SU-DHL-6 (cell line): ENCODE measurements at regions not wholly inside any gene's neighbourhood (a gene's known extent, or its start where the extent isn't known, plus 50 kb on each side); places are given as distances from the start of the nearest gene placed in this dataset.

ENCODE experiments used
- H2AFZ ChIP-seq: fragments of 200-600 bp; sonication (generic); 2 replicates; pipeline ENCODE4 v1.6.1; 2014; ENCODE audit warnings: low read depth, mild to moderate bottlenecking, moderate library complexity, mixed read lengths, antibody characterized with exemption, low read length; ENCODE audit not compliant: severe bottlenecking
- H3F3A ChIP-seq: fragments of 200-600 bp; shearing (Covaris generic); 2 replicates; pipeline ENCODE4 v1.6.0; 2016; ENCODE audit warnings: antibody characterized with exemption, mild to moderate bottlenecking; ENCODE audit not compliant: insufficient read depth
- H3K27ac ChIP-seq: fragments of 200-600 bp; sonication (generic); 2 replicates; pipeline ENCODE4 v1.5.1; 2016; ENCODE audit warnings: low read depth, mild to moderate bottlenecking, low read length, moderate library complexity, mixed read lengths
- H3K27me3 ChIP-seq: fragments of 200-600 bp; sonication (generic), shearing (Covaris generic); 2 replicates; pipeline ENCODE4 v1.6.0; 2014; ENCODE audit warnings: mild to moderate bottlenecking, low read length
- H3K36me3 ChIP-seq: fragments of 200-600 bp; sonication (generic); 2 replicates; pipeline ENCODE4 v1.6.1; 2014; ENCODE audit warnings: mild to moderate bottlenecking, low read length, mixed read lengths
- H3K4me2 ChIP-seq: fragments of 300-600, 200-600 bp; shearing (Covaris generic), sonication (generic); 2 replicates; pipeline ENCODE4 v1.6.0; 2014; ENCODE audit warnings: low read length, low read depth, mild to moderate bottlenecking; ENCODE audit not compliant: poor library complexity, severe bottlenecking
- H3K4me3 ChIP-seq: fragments of 200-600 bp; sonication (generic); 2 replicates; pipeline ENCODE4 v1.5.1; 2014; ENCODE audit warnings: antibody characterized with exemption, low read length, mild to moderate bottlenecking, mixed read lengths; ENCODE audit not compliant: insufficient read depth, poor library complexity, severe bottlenecking
- H3K79me2 ChIP-seq: fragments of 200-600 bp; sonication (generic); 2 replicates; pipeline ENCODE4 v1.6.1; 2014; ENCODE audit warnings: mild to moderate bottlenecking, low read length, moderate library complexity; ENCODE audit not compliant: insufficient read depth
- H3K9ac ChIP-seq: fragments of 200-600 bp; sonication (generic); 2 replicates; pipeline ENCODE4 v1.7.0; 2014; ENCODE audit warnings: mild to moderate bottlenecking, low read length
- H3K9me2 ChIP-seq: fragments of 200-600 bp; sonication (generic); replicated peaks from 2 replicates; pipeline ENCODE4 v1.6.1; 2014; ENCODE audit warnings: low read length; ENCODE audit not compliant: insufficient read depth
- H3K9me3 ChIP-seq: fragments of 200-600 bp; sonication (generic); 2 replicates; pipeline ENCODE4 v1.6.1; 2014; ENCODE audit warnings: low read length, mixed read lengths; ENCODE audit not compliant: insufficient read depth
- H4K20me1 ChIP-seq: fragments of 200-600 bp; sonication (generic); 2 replicates; pipeline ENCODE4 v1.6.1; 2014; ENCODE audit warnings: low read depth, mild to moderate bottlenecking, antibody characterized with exemption, low read length, moderate library complexity, mixed read lengths
- EZH2phosphoT487 ChIP-seq: fragments of 200-600 bp; sonication (generic), shearing (Covaris generic); conservative IDR thresholded peaks from 2 replicates; pipeline ENCODE4 v1.6.1; 2018; ENCODE audit warnings: mild to moderate bottlenecking, antibody characterized with exemption, low read length, moderate library complexity, mixed read lengths
- TF ChIP-seq, protein P1 (sequence below): fragments of 200-600 bp; sonication (generic); IDR thresholded peaks from one replicate; pipeline ENCODE4 v1.5.1; 2017; ENCODE audit warnings: antibody characterized with exemption, mild to moderate bottlenecking, low read length, moderate library complexity; ENCODE audit not compliant: insufficient read depth, poor library complexity, severe bottlenecking

DNA sequence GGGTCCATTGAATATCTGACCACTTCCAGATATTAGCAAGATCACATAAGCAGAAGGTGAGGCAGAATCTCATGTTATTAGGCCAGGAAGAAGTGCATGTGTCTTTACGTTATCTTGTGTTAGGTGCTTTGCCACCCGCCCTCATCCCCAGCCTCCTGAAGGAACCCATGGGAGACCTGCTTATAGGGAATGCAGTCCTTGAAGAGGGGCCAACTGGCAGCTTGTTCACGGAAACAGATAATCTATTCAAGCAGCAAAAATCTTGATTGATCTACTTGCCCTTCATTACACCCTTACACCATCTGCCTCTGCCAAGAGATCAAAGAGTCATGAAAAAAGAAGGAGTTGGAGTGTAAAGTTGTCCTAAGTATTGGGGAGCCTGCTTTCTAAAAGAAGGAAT lies 576.4 kb downstream of the HTR1B start:
- Histone ChIP-seq H3F3A (no peaks in the 10 kb centered on the region), H3K4me2 (no peak overlapping the region), H3K36me3 (no peaks in the 10 kb centered on the region), H3K79me2 (no peaks in the 10 kb centered on the region), H3K27ac (no peak overlapping the region), H3K9me2 (no peaks in the 10 kb centered on the region), H2AFZ (no peak overlapping the region), H3K27me3 (no peaks in the 10 kb centered on the region), H4K20me1 (no peaks in the 10 kb centered on the region), H3K9ac (no peak overlapping the region), H3K9me3 (no peaks in the 10 kb centered on the region), H3K4me3 (no peak overlapping the region)
- TF ChIP-seq EZH2phosphoT487: no peak
- TF ChIP-seq, protein P1, sequence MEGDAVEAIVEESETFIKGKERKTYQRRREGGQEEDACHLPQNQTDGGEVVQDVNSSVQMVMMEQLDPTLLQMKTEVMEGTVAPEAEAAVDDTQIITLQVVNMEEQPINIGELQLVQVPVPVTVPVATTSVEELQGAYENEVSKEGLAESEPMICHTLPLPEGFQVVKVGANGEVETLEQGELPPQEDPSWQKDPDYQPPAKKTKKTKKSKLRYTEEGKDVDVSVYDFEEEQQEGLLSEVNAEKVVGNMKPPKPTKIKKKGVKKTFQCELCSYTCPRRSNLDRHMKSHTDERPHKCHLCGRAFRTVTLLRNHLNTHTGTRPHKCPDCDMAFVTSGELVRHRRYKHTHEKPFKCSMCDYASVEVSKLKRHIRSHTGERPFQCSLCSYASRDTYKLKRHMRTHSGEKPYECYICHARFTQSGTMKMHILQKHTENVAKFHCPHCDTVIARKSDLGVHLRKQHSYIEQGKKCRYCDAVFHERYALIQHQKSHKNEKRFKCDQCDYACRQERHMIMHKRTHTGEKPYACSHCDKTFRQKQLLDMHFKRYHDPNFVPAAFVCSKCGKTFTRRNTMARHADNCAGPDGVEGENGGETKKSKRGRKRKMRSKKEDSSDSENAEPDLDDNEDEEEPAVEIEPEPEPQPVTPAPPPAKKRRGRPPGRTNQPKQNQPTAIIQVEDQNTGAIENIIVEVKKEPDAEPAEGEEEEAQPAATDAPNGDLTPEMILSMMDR: no peak

DNA sequence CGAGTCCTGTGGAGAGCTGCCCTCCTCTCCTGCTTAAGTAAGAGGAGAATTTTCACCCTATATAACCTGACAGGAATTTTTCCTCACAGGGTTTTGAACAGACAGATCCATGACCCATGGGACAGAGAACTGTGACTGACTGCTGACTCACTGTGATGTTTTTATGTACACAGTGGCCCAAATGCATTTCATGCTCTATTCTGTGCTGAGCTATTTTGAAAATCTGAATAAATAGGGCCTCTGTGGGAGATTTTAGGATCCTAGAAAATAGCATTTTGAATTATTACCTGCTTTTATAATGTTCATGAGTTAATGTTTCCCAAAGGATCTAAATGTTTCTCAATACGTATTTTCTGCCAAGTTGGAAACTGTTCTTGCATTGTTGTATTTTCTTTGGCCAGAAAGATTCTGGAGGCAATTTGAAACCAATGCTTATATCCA lies 577.4 kb downstream of the HTR1B start:
- Histone ChIP-seq H3K9me2 (no peaks in the 10 kb centered on the region), H3K4me2 (no peak overlapping the region), H2AFZ (no peak overlapping the region), H3K79me2 (no peaks in the 10 kb centered on the region), H3F3A (no peaks in the 10 kb centered on the region), H3K9ac (no peak overlapping the region), H3K4me3 (no peak overlapping the region), H3K27ac (no peak overlapping the region), H4K20me1 (no peaks in the 10 kb centered on the region), H3K36me3 (no peaks in the 10 kb centered on the region), H3K27me3 (no peaks in the 10 kb centered on the region), H3K9me3 (no peaks in the 10 kb centered on the region)
- no peak for TF ChIP-seq EZH2phosphoT487
- TF ChIP-seq, protein P1: no peak

- TF ChIP-seq EZH2phosphoT487: no peak
- TF ChIP-seq, protein P1: no peak
- Histone ChIP-seq H3K27me3 (no peaks in the 10 kb centered on the region), H3K79me2 (no peaks in the 10 kb centered on the region), H3K9ac (no peak overlapping the region), H3K9me2 (no peaks in the 10 kb centered on the region), H3K4me2 (no peak overlapping the region), H4K20me1 (no peaks in the 10 kb centered on the region), H3K9me3 (no peaks in the 10 kb centered on the region), H3K36me3 (no peaks in the 10 kb centered on the region), H3F3A (no peaks in the 10 kb centered on the region), H3K27ac (no peak overlapping the region), H3K4me3 (no peak overlapping the region), H2AFZ (no peak overlapping the region)
These were observed 581.9 kb downstream of the HTR1B start for GRCh38 chr6:76881414-76881813.
